HG03439 (cell line): ENCODE measurements at regions not wholly inside any gene's neighbourhood (a gene's known extent, or its start where the extent isn't known, plus 50 kb on each side); places are given as distances from the start of the nearest gene placed in this dataset.
"Not testable (repeated sequence)": the region's sequence is repeated elsewhere in the genome, so short reads cannot be mapped to it uniquely, and the experiment has no call there.

Experiments used
- ATAC-seq: cut with Tn5 transposase; IDR thresholded peaks from one replicate; pipeline ENCODE4 v1.9.1; 2021; ENCODE audit warnings: mild to moderate bottlenecking, moderate library complexity; ENCODE audit not compliant: unreplicated experiment

- ATAC-seq, result not testable (repeated sequence)
Observed at GRCh38 chr9:42370172-42370571, 186.7 kb downstream of the SPATA31A6 start.

GRCh38 chr9:42371417-42371816, 188.0 kb downstream of the SPATA31A6 start:
- not testable (repeated sequence) for ATAC-seq

DNA sequence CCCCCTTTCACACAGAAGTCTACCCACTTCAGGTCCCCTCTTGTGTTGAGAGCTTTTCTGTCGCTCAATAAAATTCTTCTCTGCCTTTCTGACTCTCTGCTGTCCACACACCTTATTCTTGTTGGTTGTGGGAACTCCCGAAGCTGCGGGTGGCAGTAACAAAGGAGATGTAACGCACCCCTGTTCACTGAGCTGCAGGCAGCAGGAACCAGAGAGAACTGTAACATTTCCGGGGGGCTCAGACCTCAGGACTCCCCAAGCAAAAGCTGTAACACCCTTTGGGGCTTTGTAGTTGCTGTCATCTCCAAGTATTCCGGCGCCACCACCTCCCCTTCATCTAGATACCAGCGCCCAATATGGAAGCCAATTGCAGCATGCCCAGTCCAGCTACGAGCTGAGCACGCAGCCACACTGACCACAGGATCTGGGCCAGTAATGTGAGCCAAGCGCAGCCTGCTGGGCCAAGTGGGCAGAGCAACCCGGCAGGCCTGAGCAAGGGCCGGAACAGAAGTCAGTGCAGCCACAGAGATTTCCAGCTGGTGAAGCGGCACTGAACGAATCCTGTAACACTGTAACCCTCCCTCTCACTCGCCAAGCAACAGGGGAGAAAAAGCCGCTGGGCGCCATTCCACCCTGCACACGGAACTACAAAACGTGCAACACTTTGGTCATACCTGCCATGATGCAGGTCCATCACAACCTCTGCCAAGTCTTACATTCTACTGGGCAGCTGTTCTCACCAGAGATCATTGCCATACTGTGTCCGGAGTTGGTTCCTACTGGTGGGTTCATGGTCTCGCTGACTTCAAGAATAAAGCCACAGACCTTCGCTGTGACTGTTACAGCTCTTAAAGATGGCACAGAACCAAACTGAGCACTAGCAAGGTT, 194.3 kb downstream of the SPATA31A6 start:
- not testable (repeated sequence) for ATAC-seq

- no peak for ATAC-seq
Observed at GRCh38 chr9:42378418-42378815, 195.0 kb downstream of the SPATA31A6 start.

GRCh38 chr9:42379602-42380001, 196.1 kb downstream of the SPATA31A6 start:
- not testable (repeated sequence) for ATAC-seq

DNA sequence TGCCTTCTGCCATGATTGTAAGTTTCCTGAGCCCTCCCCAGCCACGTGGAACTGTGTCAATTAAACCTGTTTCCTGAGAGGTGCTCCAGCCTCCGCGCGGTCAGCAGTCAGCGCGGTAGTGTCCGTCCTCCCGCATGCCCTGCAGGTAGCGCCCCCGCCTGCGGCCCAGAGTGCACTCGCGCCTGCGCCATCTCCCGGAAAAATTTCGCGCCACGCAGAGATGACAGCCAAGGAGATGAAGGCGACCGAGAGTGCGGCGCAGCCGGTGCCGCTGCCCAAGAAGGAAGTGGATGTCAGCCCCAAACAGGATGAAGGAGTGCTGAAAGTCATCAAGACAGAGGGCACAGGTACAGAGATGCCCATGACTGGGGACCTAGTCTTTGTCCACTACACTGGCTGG, 201.1 kb downstream of the SPATA31A6 start:
- not testable (repeated sequence) for ATAC-seq

DNA sequence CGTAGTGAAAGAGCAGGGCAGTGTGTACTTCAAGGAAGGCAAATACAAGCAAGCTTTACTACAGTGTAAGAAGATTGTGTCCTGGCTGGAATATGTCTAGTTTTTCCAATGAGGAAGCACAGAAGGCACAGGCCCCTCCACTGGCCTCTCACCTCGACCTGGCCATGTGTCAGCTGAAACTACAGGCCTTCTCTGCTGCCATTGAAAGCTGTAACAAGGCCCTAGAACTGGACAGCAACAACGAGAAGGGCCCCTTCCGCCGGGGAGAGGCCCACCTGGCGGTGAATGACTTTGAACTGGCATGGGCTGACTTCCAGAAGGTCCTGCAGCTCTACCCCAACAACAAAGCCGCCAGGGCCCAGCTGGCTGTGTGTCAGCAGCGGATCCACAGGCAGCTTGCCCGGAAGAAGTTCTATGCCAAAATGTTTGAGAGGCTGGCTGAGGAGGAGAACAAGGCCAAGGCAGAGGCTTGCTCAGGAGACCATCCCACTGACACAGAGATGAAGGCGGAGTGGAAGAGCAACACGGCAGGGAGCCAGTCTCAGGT, 202.2 kb downstream of the SPATA31A6 start:
- not testable (repeated sequence) for ATAC-seq

GRCh38 chr9:42386477-42386876, 203.0 kb downstream of the SPATA31A6 start:
- no peak for ATAC-seq

DNA sequence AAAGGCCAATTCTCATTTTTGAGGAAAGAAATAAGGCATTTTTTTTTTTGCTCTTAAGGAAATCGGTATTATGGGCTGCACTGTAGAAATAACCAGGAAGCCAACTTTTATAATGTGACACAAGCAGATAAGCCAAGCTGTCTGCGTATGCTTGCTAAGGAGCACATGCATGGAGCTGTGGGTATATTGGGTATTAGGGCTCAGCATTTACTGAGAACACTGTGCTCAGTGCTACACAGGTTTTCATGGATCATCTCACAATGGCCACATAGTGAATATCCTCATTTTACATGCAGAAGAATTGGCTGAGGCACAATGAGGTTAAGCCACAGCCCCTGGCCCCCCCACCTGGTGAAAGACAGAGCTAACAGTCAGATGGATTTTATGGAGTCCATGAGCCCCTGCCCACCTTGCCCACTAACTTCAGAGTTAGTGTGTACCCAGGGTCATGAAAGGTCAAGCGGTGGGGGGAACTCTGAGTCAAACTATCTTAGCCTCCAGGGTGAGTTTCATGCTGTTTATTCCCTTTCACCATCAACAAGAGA, 204.8 kb downstream of the SPATA31A6 start:
- no peak for ATAC-seq

DNA sequence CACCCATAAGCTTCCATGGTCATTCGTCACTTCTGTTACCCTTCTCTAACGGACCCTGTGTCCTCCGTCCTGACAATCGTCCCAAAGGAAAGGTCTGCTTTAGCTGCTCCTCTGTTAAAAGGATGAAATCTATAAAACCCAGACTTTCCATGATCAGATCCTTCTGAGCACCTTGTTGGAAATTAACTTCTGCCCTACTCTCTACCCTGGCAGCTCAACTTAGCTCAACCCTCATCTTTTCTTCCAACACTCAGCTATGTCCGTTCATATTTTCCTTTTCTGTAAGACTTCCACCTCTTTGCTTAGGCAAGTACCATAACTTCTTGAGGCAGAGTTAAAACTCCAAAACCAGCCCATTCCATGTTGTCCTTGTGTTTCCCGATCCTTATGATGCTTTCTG, 205.4 kb downstream of the SPATA31A6 start:
- ATAC-seq, result no peak

GRCh38 chr9:42392773-42393455, 209.5 kb downstream of the SPATA31A6 start:
- ATAC-seq, result not testable (repeated sequence)

DNA sequence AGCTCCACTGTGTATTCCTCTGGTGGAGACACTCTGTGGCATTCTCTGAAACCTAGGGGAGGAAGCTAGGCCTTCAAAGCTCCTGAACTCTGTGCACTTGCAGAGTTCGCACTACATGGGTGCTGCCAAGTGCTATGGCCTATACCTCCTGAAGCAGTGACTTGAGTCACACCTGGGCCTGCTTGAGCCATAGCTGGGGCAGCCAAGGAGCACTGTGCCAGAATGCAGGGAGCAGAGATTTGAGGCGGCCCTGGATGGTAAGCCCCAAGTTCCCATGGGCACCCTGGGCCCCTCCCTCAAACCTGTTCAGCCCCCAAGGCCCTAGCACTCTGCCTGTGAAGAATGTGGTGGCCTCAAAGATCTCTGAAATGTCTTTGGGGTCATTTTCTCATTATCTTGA, 212.9 kb downstream of the SPATA31A6 start:
- no peak for ATAC-seq

- not testable (repeated sequence) for ATAC-seq
Observed at GRCh38 chr9:42397336-42397735, 213.9 kb downstream of the SPATA31A6 start.

DNA sequence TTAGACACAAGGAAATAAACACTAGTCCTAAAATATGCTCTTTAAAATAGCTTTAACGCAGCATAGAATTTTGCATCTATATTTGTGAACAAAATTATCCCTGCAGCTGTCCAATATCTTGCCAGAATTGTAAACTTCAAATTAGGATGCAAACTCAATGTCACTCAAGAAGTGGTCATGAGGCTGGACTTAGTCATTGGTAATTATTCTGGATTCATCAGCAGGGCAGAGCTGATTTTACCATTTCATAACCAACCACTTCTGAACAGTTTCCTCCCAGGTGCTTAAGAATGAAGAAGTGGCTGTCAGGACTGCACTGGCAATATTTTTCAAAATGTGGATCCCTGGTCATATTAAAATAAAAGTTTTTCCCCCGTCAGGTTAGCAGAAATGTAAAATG, 219.5 kb downstream of the SPATA31A6 start:
- not testable (repeated sequence) for ATAC-seq

DNA sequence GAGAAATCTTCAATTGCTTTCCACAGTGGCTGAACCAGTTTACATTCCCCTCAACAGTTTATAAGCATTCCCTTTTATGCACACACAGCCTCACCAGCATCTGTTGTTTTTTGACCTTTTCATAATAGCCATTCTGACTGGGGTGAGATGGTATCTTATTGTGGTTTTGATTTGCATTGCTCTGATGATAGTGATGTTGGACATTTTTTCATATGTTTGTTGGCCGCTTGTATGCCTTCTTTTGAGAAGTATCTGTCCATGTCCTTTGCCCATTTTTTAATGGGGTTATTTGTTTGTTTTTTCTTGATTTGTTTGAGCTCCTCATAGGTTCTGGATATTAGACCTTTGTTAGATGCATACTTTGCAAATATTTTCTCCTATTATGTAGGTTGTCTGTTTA, 226.1 kb downstream of the SPATA31A6 start:
- not testable (repeated sequence) for ATAC-seq

DNA sequence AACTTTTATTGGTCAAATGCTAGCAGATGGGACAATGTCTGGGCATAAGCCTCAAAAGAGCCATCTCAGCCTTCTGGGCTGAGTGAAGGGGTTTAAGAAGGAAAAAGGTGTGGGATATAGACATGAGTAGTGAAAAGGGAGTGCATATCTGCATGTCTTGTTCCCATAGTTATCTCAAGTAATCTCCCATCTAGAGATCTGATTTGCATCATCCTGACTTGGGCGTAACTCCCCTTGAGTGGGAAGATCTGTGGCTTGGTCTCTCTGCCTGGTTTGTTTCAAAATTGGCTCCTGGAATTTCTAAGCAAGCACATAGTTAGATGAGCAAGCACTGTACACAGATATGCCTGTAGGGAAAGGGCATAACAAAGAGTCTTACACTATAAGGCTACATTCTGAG, 228.9 kb downstream of the SPATA31A6 start:
- not testable (repeated sequence) for ATAC-seq

DNA sequence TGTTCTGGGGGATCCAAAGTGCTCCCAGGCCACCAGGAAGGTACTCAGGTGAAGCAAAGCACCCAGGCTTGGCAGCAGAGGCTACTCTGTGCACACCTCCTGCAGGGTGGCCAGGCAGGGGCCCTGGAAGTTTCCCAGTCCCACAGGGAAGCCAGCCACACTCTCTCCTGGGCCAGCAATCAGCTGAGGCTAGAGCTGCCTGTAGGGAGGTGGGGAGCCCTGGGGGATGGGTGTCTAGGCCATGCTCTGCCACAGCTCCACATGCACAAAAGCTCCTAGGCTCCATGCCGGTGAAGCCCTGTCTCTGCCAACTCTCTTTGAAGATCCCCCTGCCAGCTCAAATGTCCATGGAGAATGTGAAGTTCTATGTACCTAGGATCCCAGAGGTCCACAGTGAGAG, 231.4 kb downstream of the SPATA31A6 start:
- ATAC-seq, result not testable (repeated sequence)

GRCh38 chr9:42419652-42420051, 236.2 kb downstream of the SPATA31A6 start:
- not testable (repeated sequence) for ATAC-seq

DNA sequence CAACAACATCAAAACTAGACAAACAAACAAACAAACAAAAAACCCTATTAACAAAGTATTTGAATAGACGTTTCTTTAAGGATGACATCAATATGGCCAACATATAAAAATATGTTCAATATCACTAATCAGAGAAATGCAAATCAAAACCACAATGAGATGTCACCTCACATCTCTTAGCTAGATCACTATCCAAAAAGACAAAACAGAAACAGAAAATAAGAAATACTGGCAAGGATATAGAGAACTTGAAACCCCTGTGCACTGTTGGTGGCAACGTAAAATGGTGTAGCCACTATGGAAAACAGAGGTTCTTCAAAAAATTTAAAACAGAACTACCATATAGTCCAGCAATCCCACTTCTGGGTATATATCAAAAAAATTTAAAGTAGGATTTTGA, 236.9 kb downstream of the SPATA31A6 start:
- ATAC-seq, result not testable (repeated sequence)

DNA sequence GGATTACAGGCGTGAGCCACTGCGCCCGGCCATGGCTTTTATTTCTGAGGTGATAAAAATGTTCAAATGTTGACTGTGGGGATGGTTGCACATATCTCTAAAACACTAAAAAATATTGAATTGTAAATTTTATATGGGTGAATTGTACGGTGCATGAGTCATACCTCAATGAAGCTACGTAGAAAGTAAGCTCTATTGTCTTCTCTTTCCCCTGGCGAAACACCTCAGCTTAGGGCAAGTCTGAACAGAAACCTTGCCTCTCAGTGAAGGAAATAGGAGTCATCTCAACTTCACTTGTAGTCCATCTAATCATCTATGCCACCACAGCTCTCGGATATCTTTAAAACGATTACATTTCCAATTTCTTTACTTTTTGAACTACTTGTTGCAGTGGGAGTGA, 238.2 kb downstream of the SPATA31A6 start:
- not testable (repeated sequence) for ATAC-seq
